Stimulated activated CD4-positive, alpha-beta T cell treated with anti-CD3 and anti-CD28 coated beads, TNF-alpha, amount 100 ng/mL, for 24 hours (primary cell): ENCODE measurements at regions not wholly inside any gene's neighbourhood (a gene's known extent, or its start where the extent isn't known, plus 50 kb on each side); places are given as distances from the start of the nearest gene placed in this dataset.

Experiments used
- DNase-seq, 3 experiments: peaks; one replicate each; pipeline ENCODE4 v3.0.0-alpha.2; 2020; ENCODE audit warnings: low read depth in 3 of 3

GRCh38 chr16:79933603-79934002, 333.1 kb upstream of the MAF start:
- DNase-seq = no peak

GRCh38 chr16:79932572-79932971, 332.0 kb upstream of the MAF start:
- no peak for DNase-seq

- no peak for DNase-seq
Measured at GRCh38 chr16:79931721-79932120, 331.2 kb upstream of the MAF start.

- no peak for DNase-seq
Measured at GRCh38 chr16:79929260-79929965, 328.9 kb upstream of the MAF start.

- DNase-seq = no peak
Measured at GRCh38 chr16:79928142-79928873, 327.8 kb upstream of the MAF start.

- no peak for DNase-seq
Measured at GRCh38 chr16:79926451-79927205, 326.1 kb upstream of the MAF start.

GRCh38 chr16:79923431-79923830, 322.9 kb upstream of the MAF start:
- no peak for DNase-seq

GRCh38 chr16:79920685-79921084, 320.1 kb upstream of the MAF start:
- no peak for DNase-seq

- no peak for DNase-seq
Measured at GRCh38 chr16:79918916-79919315, 318.4 kb upstream of the MAF start.

- no peak for DNase-seq
Measured at GRCh38 chr16:79915761-79916160, 315.2 kb upstream of the MAF start.

GRCh38 chr16:79914961-79915720, 314.6 kb upstream of the MAF start:
- DNase-seq = no peak

- DNase-seq = no peak
Measured at GRCh38 chr16:79912592-79913310, 312.2 kb upstream of the MAF start.

GRCh38 chr16:79911660-79912059, 311.1 kb upstream of the MAF start:
- DNase-seq = no peak

- DNase-seq = no peak
Measured at GRCh38 chr16:79909571-79909970, 309.0 kb upstream of the MAF start.

- DNase-seq = no peak
Measured at GRCh38 chr16:79903471-79903870, 302.9 kb upstream of the MAF start.

GRCh38 chr16:79902351-79902750, 301.8 kb upstream of the MAF start:
- DNase-seq = no peak

- no peak for DNase-seq
Measured at GRCh38 chr16:79901522-79901921, 301.0 kb upstream of the MAF start.

GRCh38 chr16:79899716-79900115, 299.2 kb upstream of the MAF start:
- no peak for DNase-seq

- no peak for DNase-seq
Measured at GRCh38 chr16:79899316-79899715, 298.8 kb upstream of the MAF start.

- no peak for DNase-seq
Measured at GRCh38 chr16:79898703-79899102, 298.2 kb upstream of the MAF start.

GRCh38 chr16:79897453-79898146, 297.1 kb upstream of the MAF start:
- no peak for DNase-seq
